GM18520 (cell line): ENCODE measurements at regions not wholly inside any gene's neighbourhood (a gene's known extent, or its start where the extent isn't known, plus 50 kb on each side); places are given as distances from the start of the nearest gene placed in this dataset.

Source experiments
- ATAC-seq: cut with Tn5 transposase; IDR thresholded peaks from one replicate; pipeline ENCODE4 v1.9.1; 2021; ENCODE audit not compliant: unreplicated experiment

DNA sequence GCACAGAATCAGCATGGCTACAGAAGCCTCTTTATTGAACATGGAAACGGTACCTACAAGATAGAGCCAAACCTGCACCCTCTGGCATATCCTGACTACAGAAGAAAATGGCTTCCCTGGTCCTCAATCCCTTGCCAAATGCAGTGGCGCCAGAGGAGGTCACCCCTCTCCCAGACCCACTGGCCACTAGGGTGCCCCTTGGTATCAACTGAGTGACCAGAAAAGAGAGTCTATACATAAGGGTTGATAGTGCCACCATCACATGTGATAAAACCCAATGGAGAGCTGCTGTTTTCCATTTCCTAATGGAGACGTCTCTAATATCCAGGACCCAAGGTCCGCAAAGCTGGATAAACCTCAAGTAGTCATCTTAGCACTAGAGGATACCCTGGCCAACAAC lies 52.7 kb upstream of the ALK start:
- ATAC-seq: no peak

DNA sequence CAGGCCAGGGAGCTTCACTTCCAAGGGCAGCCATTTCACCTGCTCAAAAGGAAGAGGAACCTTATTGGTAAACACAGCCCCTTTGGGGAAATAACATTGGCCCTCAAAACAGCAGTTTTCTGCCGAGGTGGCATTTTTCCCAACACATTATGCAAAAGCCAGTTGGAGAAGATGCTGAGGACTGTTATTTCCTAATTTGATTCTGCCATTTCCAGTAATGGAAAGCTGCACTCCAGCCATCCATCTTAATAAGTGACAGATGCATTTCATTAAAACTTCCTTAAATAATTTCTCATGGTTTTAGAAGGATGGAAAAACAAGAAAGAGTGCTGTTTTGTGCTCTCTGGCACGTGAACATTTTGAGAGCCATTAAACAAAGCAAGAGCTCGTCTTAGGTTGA lies 55.9 kb upstream of the ALK start:
- ATAC-seq: no peak

DNA sequence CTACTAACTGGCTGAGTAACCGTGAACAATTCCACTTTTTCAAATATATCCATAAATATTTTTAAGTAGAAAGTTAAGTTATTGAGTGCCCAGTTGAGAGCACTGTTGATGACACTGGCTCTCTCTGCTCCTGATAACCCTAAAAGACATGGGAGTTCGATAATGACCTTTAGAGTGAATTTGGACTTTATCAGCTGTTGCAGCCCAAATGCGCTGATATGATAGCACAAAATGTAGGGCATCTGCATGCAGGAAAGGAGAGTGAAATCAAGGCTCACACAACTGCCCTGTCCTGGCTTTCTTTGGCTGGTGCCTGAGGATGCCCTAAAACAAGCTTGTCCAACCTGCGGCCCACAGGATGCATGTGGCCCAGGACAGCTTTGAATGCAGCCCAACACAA lies 60.0 kb upstream of the ALK start:
- ATAC-seq: no peak

DNA sequence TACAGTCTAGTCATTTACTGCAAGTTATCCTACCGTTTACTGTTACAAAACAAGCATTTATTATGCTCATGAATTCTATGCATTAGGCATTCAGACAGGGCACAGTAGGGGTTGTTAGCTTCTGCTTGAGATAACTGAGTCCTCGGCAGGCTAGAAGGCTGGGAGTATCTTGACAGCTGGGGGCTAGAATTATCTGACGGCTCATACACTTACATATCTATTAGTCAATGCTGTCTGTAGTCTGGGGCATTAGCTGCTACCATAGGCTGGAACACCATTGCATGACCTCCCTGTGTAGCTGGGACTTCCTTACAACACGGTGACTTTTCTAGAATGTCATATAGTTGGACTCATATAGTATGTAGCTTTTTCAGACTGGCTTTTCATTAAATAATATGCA lies 61.9 kb upstream of the ALK start:
- ATAC-seq: no peak

DNA sequence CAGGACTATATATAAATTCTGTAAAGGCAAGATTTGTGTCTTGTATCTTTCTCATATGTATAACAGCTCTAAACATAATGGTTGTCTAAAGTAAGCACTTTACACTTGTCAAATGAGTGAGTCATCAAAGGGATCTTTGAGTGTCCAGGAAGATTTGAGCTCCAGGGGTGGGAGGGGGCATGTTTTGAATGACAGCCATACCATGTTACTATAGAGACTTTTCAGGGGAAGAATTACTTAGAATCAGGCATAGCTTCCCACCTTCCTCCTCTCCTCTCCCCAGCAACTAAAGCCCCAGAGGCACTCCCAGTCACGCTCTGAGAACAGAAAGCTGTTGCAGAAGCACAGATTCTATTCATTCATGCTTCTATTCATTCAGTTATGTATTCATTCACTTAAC lies 65.8 kb upstream of the ALK start:
- no peak for ATAC-seq

DNA sequence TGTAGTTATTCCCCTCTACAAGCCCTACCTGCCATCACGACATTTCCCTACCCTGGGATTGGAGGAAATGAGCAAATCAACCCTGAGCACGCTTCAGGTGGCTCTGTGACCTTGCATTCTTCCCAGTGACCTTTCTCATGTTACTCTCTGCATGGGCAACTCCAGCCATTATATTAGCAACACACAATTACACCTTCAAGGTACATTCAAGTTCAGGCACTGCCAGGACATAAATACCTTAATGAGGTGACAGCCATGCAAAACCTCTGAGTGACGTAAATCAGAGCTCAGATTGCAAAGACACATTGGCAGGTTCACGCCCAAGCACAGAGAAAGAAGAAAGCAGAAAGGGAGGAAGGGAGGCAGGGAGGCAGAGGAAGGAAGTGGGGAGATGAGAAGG lies 68.7 kb upstream of the ALK start:
- no peak for ATAC-seq

DNA sequence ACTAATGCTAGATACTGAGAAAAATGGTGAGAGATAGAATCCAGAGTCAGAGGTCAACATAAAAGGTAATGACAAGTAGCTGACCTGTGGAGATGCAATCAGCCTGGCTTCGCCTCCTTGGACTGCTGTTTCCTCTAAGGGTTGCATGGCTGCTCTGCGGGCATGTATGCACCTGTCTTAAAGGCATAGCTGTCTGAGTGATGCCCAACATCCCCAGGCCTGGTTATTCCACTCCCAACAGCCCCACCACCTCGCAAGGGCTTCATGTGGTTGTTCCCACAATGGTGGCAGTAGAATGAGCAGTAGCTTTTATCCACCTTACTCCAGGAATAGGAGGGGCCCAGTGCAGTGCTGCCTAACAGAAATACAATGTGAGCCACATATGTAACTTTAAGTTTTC lies 69.7 kb upstream of the ALK start:
- ATAC-seq: no peak

DNA sequence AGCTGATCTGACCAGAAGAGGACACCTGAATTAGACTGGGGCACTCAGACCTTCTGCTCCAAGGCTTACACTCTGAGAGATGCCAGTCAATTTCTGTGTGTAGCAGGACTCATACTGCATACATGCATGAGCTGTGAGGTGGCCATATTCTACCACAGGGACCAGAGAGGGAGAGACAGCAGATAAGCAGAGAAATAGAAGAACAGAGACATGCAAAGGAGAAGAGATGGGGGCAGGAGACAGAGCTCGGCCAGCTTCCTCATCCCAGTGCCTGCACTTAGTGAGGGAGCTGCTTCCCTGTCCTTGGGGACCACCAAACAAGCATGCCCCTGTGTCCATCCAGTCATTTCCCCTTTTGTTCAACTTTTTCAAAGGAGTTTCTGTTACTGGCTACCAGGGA lies 73.9 kb upstream of the ALK start:
- no peak for ATAC-seq

DNA sequence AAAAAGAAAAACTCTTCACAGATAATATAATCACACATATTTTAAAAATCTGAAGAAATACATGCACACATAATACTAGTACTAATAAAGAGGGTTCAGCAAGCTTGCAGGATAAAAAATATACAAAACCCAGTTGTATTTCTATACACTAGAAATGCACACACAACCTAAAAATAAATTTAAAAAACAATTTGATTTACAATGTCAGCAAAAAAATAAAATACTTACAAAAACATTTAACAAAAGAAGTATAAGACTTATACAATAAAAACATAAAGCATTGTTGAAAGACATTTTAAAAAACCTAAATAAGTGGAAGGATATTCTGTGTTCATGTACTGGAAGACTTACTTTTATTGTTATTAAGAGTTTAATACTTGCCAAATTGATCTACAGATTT lies 81.7 kb upstream of the ALK start:
- ATAC-seq: no peak

DNA sequence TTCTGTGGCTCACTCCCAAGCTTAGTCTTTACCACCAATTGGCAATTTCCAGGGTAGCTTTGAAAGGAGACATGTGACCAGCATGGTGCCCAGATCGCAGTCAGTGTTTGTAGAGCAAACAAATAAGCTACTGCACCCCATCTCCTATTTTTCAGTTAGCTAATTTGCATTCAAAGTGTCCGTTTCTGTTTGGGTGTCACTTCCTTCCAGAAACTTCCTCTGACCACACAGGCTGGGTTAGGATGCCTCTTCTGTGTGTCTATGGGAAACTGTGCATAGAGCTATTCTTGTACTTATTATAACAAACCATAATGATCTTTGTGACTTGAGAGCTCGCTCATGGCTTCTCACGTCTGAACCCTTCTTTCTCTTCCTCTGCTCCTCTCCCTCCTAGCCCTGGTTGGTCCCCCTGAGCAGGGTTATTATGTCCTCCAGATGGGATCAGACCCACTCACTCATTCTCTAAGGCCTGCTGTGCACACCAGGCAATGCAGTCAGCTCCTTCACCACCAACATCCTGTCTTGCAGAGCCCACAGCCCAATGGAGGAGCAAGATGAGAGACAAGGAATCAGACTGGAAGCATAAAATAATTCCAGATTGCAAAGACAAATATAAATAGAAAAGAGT lies 101.2 kb upstream of the ALK start:
- ATAC-seq: peak; percentile 65

DNA sequence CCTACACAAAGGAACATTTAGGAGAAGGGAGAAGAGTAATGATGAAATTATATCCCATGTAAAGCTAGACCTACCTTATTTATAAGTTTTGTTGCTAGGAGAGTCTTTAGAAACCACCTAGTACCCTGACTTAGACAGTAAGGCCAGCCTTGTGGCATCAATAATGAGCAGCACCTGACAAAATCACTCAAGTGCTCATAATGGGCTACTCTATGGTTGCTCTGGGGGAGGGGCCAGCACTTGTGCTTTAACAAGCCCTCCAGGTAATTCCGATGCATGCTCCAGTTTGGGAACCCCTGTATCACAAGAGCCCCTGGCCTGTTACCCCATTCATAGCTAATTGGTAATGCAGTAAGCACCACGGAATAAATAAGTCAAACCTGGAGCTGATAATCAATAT lies 102.9 kb upstream of the ALK start:
- no peak for ATAC-seq

DNA sequence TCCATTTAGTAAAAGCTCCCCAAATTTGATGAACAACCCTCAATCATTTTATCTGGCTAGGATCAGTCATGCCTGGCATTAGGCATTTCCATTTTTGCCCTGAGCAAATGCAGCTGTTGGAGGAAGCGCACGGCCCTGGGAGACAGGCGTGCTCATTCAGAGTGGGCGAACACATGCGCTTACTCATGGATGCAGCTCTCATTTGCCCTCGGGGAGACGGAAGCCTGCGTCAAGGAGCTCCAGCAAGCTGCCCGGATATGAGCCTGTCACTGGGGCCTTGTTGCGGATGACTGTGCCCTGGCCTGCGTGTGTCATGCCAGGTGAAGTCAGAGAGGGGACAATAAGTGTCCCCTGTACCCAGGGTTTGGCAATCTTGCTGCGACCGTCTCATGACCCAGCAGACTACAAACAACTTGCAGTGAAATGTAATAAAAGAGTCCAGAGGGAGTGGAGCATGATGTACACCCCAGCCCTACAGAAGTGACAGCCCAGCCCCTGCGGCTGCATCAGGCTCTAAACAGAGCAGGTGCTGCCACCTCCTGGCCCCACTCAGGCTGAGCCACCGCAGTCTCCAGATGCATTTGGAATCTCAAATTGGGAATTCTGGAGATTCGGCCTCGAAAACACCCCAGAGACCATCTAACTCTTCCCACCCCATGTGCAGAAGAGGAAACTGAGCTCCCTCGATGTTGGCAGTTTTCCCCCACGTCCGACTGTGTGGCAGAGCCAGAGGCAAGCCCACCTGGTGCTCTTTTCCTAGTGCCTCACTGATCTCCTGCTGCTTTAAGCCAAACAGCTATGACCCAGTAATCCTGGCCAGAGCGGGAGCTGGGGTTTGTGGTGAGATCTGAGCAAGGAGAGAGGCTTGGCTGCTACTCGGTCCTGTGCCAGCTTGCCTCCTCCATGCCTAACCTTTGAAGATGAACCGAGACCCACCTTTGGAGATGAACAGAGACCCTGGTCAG lies 105.0 kb upstream of the ALK start:
- ATAC-seq: no peak

DNA sequence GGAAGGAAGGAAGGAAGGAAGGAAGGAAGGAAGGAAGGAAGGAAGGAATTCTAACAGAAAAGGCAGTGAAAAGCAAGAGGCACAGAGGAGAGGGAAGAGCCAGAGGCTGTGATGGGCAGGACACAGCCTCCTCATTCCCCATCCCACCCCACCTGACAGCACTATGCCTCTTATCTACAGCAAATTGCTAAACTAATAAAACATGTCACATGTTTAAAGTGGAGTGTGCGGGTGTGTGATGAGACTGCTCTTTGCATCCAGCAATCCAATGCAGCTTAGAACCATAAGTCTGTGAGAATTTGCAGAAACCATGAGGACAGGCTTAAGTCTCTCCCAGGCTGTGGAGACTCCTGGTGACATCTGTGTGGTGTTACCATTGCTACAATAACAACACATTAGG lies 108.4 kb upstream of the ALK start:
- ATAC-seq: no peak

DNA sequence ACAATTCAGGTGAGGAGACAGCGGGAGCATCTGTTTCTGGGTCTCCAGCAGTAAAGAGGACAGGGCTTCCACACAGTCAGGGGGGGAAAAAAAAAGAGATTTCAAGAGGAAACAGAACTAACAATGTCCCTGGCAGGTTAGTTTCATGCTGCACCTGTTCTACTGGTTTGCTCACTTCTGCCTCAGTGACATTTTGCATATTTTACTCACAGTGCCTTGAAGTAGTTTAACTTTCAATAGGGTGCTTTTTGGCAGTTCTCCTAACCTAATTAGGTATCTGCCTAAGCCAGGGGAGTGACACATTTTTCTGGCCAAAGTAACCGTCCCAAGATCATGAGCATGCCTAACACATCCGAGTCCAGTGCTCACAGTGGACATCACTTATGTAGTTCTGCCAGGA lies 109.0 kb upstream of the ALK start:
- ATAC-seq: no peak

DNA sequence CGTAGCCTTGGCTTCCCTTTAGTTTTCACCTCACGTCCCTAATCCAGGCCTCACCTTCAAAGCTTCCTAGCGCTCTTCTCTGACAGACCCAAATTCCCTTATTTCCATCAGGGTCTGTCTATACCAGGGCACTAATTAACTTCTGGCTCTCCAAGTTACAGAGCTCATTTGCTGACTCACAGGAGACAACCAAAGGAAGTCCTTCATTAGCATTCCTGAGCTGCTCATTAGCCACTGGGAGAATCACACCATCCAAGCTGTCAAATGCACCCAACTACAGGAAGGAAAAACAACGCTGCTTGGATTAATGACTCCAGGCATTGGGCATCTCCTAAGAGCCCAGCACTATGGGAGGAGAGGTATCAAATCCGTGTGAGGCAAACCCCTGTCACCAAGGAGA lies 109.8 kb upstream of the ALK start:
- ATAC-seq: no peak

DNA sequence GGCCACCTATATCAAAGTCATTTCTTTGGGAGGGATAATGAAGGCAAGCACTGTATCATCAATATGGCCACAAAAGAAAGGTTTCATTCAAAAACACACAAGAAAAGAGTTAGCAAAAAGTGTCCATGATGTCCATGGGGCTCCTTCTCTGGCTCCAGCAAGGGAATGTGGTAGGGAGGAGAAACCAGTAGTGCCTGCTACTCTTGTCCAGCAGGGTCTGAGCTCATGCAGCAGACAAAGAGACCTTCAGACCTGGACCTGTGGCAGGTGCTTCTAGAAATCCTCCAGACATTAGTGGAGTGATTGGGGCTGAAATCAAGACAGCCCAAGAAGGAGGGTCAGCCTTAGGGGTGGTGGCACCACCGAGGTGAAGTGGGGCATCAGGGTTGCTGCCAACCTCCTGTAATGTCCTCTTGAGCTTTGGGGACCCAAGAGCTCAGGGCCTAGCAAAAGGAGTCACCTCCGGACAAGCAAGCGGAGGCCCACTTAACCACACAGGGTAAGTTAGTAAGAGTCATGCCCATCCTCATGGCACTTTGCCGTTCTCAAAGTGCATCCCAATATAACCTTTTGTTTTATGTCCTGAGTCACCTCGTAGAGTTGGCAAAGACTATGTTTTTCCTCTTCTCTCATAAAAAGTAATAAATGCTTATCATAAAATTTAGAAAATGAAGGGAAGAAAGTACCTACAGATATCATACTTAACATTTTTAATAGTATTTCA lies 112.6 kb upstream of the YPEL5 start:
- ATAC-seq: no peak

DNA sequence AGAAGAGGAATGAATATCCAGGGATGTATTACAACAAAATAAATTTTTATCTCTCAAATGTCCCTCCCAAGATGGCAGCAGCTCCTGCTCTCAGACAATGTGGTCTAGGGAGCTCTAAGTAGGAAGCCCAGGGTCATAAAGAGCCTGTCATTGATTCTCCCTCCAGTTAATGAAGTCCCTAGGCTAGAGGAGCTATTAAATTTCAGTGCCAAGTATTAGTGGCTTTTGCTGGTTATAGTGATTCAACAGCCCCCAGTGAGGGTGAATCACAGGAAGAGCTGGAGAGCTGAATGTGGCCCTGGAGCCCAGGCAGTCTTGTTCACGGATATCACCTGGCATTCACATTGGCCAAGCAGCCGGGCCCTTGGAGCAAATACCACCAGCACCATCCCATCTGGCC lies 109.8 kb upstream of the YPEL5 start:
- no peak for ATAC-seq

DNA sequence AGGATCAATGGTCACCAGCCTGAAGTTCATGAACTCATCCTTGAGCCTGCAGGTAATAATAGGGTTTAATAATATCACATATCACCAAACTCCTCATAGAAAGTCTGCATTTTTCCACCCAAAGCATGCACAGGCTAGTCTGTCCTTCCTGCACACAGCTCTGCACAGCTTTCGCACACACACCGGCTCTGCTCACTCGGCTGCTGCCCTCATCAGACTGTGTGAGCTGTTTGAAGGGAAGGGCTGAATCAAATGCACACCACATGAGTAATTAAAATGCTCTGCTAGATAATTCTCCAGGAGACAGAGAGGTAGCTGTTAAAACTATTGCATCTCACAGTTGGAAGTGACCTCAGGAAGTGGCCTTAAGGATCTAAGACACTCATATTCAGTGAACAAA lies 108.4 kb upstream of the YPEL5 start:
- ATAC-seq: no peak

DNA sequence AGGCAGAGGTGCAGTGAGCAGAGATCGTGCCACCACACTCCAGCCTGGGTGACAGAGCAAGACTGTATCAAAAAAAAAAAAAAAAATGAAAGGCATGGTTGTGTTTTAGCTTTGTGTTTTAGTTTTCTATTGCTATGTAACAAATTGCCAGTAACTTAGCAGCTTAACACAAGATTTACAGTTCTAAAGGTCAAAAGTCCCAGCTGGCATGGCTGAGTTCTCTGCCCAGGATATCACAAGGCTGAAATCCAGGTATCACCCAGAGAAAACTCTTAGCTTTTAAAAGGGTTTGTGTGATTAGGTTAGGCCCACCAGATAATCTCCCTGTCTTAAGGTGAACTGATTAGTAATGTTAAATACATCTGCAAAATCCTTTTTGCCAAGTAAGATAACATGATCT lies 107.7 kb upstream of the YPEL5 start:
- ATAC-seq: no peak

DNA sequence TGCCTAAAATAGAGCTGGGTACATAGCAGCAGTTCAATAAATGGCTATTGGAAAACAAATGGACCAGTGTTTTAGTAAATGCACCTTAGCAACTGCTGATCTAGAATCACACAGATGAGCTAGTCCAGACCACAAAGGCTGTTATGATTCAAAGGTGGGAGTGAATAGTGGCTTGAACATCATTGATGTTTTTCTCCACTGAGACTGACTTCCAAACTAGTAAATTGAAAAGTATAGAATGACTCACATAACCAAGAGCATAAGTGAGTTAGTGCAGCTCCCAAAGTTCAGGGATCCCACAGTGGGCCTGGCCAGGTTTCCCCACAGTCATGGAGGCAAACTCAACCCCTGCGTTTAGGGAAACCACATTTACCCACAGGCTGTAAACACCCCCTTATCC lies 106.7 kb upstream of the YPEL5 start:
- ATAC-seq: no peak

DNA sequence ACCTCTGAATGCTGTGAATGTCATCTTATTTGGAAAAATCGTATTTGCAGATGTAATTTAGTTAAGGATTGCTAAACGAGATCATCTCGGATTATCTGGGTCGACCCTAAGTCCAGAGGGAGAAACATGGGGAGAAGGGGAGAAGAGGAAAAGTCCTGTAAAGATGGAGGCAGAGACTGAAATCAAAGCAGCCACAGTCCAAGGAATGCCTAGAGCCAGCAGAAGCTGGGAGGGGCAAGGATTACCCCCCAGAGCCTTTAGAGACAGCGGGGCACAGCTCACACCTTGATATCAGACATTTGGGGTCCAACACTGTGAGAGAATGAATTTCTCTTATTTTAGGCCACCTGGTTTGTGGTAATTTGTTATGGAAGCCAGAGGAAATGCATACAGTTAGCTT lies 104.9 kb upstream of the YPEL5 start:
- ATAC-seq: no peak

DNA sequence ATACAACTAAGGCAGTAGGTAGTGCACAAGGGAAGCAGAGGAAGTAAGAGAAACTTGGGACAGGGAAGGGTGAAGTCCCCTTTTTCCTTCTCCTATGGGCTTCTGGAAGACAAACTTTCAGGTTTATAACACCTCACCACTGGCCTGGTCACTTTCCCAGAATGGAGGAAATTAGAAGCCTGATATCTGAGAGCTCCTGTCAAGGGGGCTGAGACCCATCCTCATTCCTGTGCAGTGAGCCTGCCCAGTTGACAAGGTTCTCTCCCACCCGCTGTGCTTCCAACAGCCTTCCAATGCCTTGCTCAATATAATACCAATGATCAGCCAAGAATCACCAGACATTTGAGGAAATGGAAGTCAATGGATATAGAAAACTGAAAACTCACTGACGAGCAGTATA lies 100.4 kb upstream of the YPEL5 start:
- ATAC-seq: no peak
